Trophoblast cell (in vitro differentiated cells and primary cell): ENCODE measurements at regions not wholly inside any gene's neighbourhood (a gene's known extent, or its start where the extent isn't known, plus 50 kb on each side); places are given as distances from the start of the nearest gene placed in this dataset.

Experiments
- DNase-seq, 2 donors: peaks; one replicate each; pipeline ENCODE4 v3.0.0-alpha.2; 2016
- H2AFZ ChIP-seq: 2 replicates; pipeline ENCODE4 v1.6.1; 2013; ENCODE audit warnings: low read length, moderate library complexity, mild to moderate bottlenecking; ENCODE audit not compliant: insufficient read depth, poor library complexity
- H2AK5ac ChIP-seq: 2 replicates; pipeline ENCODE4 v1.6.1; 2013; ENCODE audit warnings: mild to moderate bottlenecking, low read length
- H2BK120ac ChIP-seq: 2 replicates; pipeline ENCODE4 v1.6.1; 2013; ENCODE audit warnings: low read length, mild to moderate bottlenecking, moderate library complexity; ENCODE audit not compliant: insufficient read depth, poor library complexity
- H2BK12ac ChIP-seq: 2 replicates; pipeline ENCODE4 v1.6.1; 2013; ENCODE audit warnings: mild to moderate bottlenecking, low read length, moderate library complexity
- H2BK5ac ChIP-seq: 2 replicates; pipeline ENCODE4 v1.6.1; 2013; ENCODE audit warnings: low read length, low read depth, moderate library complexity, mild to moderate bottlenecking; ENCODE audit not compliant: poor library complexity
- H3K14ac ChIP-seq: 2 replicates; pipeline ENCODE4 v1.6.1; 2013; ENCODE audit warnings: mild to moderate bottlenecking, low read length
- H3K18ac ChIP-seq: 2 replicates; pipeline ENCODE4 v1.6.1; 2013; ENCODE audit warnings: mild to moderate bottlenecking, low read length
- H3K23ac ChIP-seq: 2 replicates; pipeline ENCODE4 v1.6.1; 2013; ENCODE audit warnings: low read length
- H3K27ac ChIP-seq: 2 replicates; pipeline ENCODE4 v1.5.1; 2013; ENCODE audit warnings: low read depth, mild to moderate bottlenecking, inconsistent platforms, low read length, moderate library complexity
- H3K27me3 ChIP-seq: 2 replicates; pipeline ENCODE4 v1.6.1; 2013; ENCODE audit warnings: inconsistent platforms, mild to moderate bottlenecking, low read length, moderate library complexity; ENCODE audit not compliant: insufficient read depth
- H3K36me3 ChIP-seq, 2 experiments: 1 replicate in 1 of 2; 2 replicates in 1 of 2; pipeline ENCODE4 v1.6.1; 2013; ENCODE audit warnings: low read length in 2 of 2, mild to moderate bottlenecking in 2 of 2, moderate library complexity in 1 of 2; ENCODE audit not compliant: insufficient read depth in 2 of 2, control insufficient read depth in 1 of 2
- H3K4ac ChIP-seq: 2 replicates; pipeline ENCODE4 v1.6.1; 2013; ENCODE audit warnings: low read depth, mild to moderate bottlenecking, low read length, moderate library complexity
- H3K4me1 ChIP-seq, 2 experiments: 1 replicate in 1 of 2; 2 replicates in 1 of 2; pipeline ENCODE4 v1.6.1; 2013; ENCODE audit warnings: low read length in 2 of 2, mild to moderate bottlenecking in 2 of 2, moderate library complexity in 1 of 2; ENCODE audit not compliant: insufficient read depth in 2 of 2, control insufficient read depth in 1 of 2
- H3K4me2 ChIP-seq: 2 replicates; pipeline ENCODE4 v1.6.1; 2013; ENCODE audit warnings: inconsistent platforms, mild to moderate bottlenecking, low read length, moderate library complexity
- H3K4me3 ChIP-seq: 2 replicates; pipeline ENCODE4 v1.5.1; 2013; ENCODE audit warnings: mild to moderate bottlenecking, low read depth, low read length, inconsistent platforms
- H3K79me1 ChIP-seq: one replicate; pipeline ENCODE4 v1.6.1; 2013; ENCODE audit warnings: low read length
- H3K79me2 ChIP-seq: 2 replicates; pipeline ENCODE4 v1.6.1; 2013; ENCODE audit warnings: low read length, mild to moderate bottlenecking; ENCODE audit not compliant: control insufficient read depth, insufficient read depth, poor library complexity
- H3K9ac ChIP-seq: 2 replicates; pipeline ENCODE4 v1.6.1; 2013; ENCODE audit warnings: mild to moderate bottlenecking, low read length
- H3K9me3 ChIP-seq: 2 replicates; pipeline ENCODE4 v1.6.1; 2013; ENCODE audit warnings: low read depth, mild to moderate bottlenecking, control low read depth, inconsistent platforms, low read length; ENCODE audit not compliant: insufficient read depth
- H4K12ac ChIP-seq: 2 replicates; pipeline ENCODE4 v1.6.1; 2013; ENCODE audit warnings: low read depth, mild to moderate bottlenecking, low read length, moderate library complexity
- H4K8ac ChIP-seq: 2 replicates; pipeline ENCODE4 v1.6.1; 2013; ENCODE audit warnings: low read depth, mild to moderate bottlenecking, low read length, moderate library complexity
- H4K91ac ChIP-seq: one replicate; pipeline ENCODE4 v1.6.1; 2013; ENCODE audit warnings: low read depth, mild to moderate bottlenecking, low read length, moderate library complexity
- WGBS: extraction: QIAGEN DNeasy Blood & Tissue Kit; methylation state at CpG from one replicate; pipeline ENCODE4 v1.1.7; 2013; ENCODE audit warnings: missing lambda C conversion rate; ENCODE audit not compliant: insufficient read length, insufficient coverage; ENCODE audit errors: extremely low coverage; 5-methylcytosine and 5-hydroxymethylcytosine counted together

GRCh38 chr18:78641689-78642231, 337.9 kb upstream of the SALL3 start:
- WGBS, result no CpG with 5 or more reads among the region's 3 CpGs
- Histone ChIP-seq H2BK5ac (no peak overlapping the region), H3K27me3 (no peaks in the 10 kb centered on the region), H4K91ac (no peak overlapping the region), H3K36me3 (no peaks in the 10 kb centered on the region), H3K23ac (no peak overlapping the region), H2AK5ac (no peak overlapping the region), H3K27ac (no peak overlapping the region), H2BK120ac (no peak overlapping the region), H3K4ac (no peak overlapping the region), H3K4me1 (peaks cover 6 to 19% of the 10 kb centered on the region in 2 experiments), H3K14ac (no peak overlapping the region), H4K8ac (no peak overlapping the region), H3K79me1 (peaks cover 8% of the 10 kb centered on the region), H2BK12ac (no peak overlapping the region), H3K9ac (no peak overlapping the region), H3K18ac (no peak overlapping the region), H3K79me2 (no peaks in the 10 kb centered on the region), H3K4me3 (no peak overlapping the region), H2AFZ (no peak overlapping the region), H3K4me2 (no peak overlapping the region), H3K9me3 (peaks cover 10% of the 10 kb centered on the region), H4K12ac (no peak overlapping the region)
- peak in 1 of 2 donors; percentile 8 for DNase-seq

- no peak overlapping the region for H3K4me2 ChIP-seq
- H3K9me3 ChIP-seq, result peaks cover 13% of the 10 kb centered on the region
- no peak overlapping the region for H2AFZ ChIP-seq
- H4K8ac ChIP-seq, result no peak overlapping the region
- no peak overlapping the region for H2BK120ac ChIP-seq
- no peak overlapping the region for H4K12ac ChIP-seq
- no CpG with 5 or more reads among the region's 11 CpGs for WGBS
- DNase-seq, result no peak
- no peak overlapping the region for H3K23ac ChIP-seq
- H3K36me3 ChIP-seq, result no peaks in the 10 kb centered on the region
- no peak overlapping the region for H2BK5ac ChIP-seq
- H3K79me2 ChIP-seq, result no peaks in the 10 kb centered on the region
- no peak overlapping the region for H3K14ac ChIP-seq
- peaks cover 6 to 19% of the 10 kb centered on the region in 2 experiments for H3K4me1 ChIP-seq
- no peak overlapping the region for H3K27ac ChIP-seq
- no peak overlapping the region for H2BK12ac ChIP-seq
- no peak overlapping the region for H2AK5ac ChIP-seq
- H3K27me3 ChIP-seq, result no peaks in the 10 kb centered on the region
- no peak overlapping the region for H3K9ac ChIP-seq
- H3K4me3 ChIP-seq, result no peak overlapping the region
- no peak overlapping the region for H3K4ac ChIP-seq
- H3K18ac ChIP-seq, result no peak overlapping the region
- peaks cover 8% of the 10 kb centered on the region for H3K79me1 ChIP-seq
- H4K91ac ChIP-seq, result no peak overlapping the region
These were observed 337.2 kb upstream of the SALL3 start for GRCh38 chr18:78642296-78642951.

- Histone ChIP-seq H4K91ac (no peak overlapping the region), H3K9me3 (peaks cover 13% of the 10 kb centered on the region), H2AFZ (no peak overlapping the region), H2AK5ac (no peak overlapping the region), H2BK120ac (no peak overlapping the region), H3K79me1 (peaks cover 8% of the 10 kb centered on the region), H3K79me2 (no peaks in the 10 kb centered on the region), H4K8ac (no peak overlapping the region), H3K4me1 (peaks cover 6 to 17% of the 10 kb centered on the region in 2 experiments), H3K9ac (no peak overlapping the region), H3K4me3 (no peak overlapping the region), H3K18ac (no peak overlapping the region), H3K36me3 (no peaks in the 10 kb centered on the region), H2BK5ac (no peak overlapping the region), H3K4ac (no peak overlapping the region), H3K27ac (no peak overlapping the region), H3K27me3 (no peaks in the 10 kb centered on the region), H3K23ac (no peak overlapping the region), H3K4me2 (no peak overlapping the region), H2BK12ac (no peak overlapping the region), H3K14ac (no peak overlapping the region), H4K12ac (no peak overlapping the region)
- WGBS, result no CpG with 5 or more reads among the region's 4 CpGs
- peak in 1 of 2 donors; percentile 18 for DNase-seq
These were observed 336.6 kb upstream of the SALL3 start for GRCh38 chr18:78643004-78643403.

- Histone ChIP-seq H3K27me3 (no peaks in the 10 kb centered on the region), H2BK5ac (no peak overlapping the region), H3K9me3 (peaks cover 9% of the 10 kb centered on the region), H3K79me1 (peaks cover 5% of the 10 kb centered on the region), H2AFZ (no peak overlapping the region), H3K36me3 (no peaks in the 10 kb centered on the region), H4K8ac (no peak overlapping the region), H4K91ac (no peak overlapping the region), H2BK12ac (no peak overlapping the region), H3K9ac (no peak overlapping the region), H3K79me2 (no peaks in the 10 kb centered on the region), H3K4me2 (no peak overlapping the region), H3K4ac (no peak overlapping the region), H3K23ac (no peak overlapping the region), H3K14ac (no peak overlapping the region), H2AK5ac (no peak overlapping the region), H2BK120ac (no peak overlapping the region), H3K18ac (no peak overlapping the region), H3K27ac (no peak overlapping the region), H3K4me1 (peaks cover 6 to 8% of the 10 kb centered on the region in 2 experiments), H3K4me3 (no peak overlapping the region), H4K12ac (no peak overlapping the region)
- DNase-seq, result no peak
- WGBS, result no CpG with 5 or more reads among the region's 14 CpGs
These were observed 335.6 kb upstream of the SALL3 start for GRCh38 chr18:78643981-78644380.
